ENCODE measurements at regions not wholly inside any gene's neighbourhood (a gene's known extent, or its start where the extent isn't known, plus 50 kb on each side); places are given as distances from the start of the nearest gene placed in this dataset.

DNA sequence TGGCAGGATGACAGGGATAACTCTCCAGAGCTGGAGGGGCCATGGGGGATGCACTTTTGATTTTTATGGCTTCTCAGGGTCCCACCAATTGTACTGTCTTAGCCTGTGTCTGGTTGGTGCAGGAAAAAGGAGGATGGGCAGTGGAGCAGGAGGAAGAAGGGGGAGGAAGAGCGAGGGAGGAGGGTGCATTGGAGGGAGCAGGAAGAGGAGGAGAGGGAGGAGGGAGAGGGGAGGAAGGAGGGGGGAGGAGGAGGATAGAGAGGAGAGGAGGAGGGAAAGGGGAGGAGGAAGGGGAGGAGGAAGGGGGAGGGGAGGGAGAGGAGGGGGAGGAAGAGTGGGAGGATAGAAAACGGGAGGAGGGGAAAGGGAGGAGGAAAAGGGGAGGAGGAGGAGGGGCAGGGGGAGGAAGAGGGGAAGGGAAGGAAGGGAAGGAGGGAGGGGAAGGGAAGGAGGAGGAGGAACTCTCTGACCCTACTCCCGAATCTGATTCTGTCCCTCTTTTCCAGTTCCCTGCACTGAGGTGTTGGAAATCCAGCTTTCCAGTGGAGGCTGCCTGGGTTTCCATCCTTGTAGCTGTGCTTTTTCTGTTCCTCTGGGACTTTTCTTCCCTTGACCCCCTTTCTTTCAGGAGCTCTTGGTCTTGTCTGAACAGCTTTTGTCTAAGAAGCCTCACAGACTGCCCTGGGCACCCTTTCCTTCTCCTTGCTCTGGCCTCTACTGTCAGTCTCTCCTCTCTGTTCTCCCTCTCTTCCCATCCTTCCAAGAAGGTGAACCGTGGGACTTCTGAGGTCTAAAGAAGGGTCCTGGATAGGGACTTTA, 149.4 kb downstream of the DHX35 start:
- no peak for DNase-seq

DNA sequence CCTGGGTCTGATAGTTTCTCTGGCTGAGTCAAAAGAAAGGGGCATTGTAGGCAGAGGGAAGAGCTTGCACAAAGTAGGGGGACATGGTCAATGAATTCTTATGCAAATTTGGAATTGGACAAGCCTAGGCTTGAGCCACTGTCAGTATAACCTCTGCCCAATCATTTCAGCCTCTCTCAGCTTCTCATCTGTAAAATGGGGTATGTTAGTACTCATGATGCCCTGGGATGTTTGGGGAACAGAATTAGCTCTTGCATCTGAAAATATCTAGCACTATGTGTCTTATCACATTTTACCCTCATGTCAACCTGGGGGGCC, 148.6 kb downstream of the DHX35 start:
- no peak for DNase-seq

DNA sequence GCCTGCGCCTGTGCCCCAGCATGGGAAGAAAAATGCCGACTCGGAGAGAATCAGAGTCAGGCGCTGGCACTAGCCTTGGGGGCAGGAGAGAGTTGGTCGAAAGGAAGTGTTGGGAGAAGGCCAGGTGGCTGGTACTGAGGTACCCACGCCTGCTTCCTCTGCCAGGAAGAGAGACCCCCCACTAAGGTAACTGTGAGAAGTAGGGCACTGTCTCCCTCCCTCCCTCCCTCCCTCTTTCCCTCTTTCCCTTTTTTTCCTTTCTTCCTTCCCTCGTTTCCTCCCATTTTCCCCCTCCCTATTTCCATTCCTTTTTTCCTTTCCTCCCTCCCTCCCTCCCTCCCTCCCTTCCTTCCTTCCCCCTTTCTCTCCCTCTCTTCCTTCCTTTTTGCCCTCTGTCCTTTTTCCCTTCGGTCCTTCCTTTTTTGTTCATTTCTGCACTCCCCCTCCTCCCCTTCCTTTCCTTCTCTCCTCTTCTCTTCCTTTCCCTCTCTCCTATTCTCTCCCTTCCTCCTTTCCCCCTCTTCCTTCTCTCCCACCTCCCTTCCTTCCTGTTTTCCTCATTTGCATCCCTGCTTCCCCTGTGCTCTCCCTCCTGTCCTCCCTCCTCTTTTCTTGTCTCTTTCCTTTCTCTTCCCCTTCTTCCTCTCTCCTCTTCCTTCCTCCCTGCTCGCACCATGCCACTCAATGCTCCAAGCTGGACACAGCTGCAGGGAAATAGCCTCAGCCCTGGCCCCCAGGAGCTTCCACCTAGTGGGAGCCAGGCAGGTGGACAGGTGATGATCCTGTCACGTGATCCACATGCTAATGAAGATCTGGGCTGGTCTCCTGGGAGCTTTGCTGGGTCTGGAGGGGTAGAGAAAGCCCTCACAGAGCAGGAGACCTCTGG, 148.0 kb downstream of the DHX35 start:
- no peak for DNase-seq

DNA sequence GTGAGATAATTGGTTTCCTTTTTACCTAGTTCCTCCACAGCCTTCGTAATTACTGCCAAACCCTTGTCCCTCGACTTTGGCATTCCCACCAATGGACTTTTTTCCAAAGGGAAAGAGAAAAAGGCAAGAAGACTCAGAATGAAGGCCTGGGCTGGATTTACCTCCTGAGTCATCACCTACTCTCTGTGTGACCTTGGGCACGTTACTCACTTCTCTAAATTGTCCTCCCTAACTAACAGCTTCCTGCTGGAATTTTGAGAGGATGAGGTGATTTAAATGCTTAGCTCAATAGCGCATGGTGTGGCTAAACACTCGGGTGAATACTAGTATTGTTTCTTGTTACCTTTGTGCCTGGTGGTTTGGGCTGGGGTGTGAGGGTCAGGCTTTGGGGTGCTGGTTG, 146.6 kb downstream of the DHX35 start:
- no peak for DNase-seq

DNA sequence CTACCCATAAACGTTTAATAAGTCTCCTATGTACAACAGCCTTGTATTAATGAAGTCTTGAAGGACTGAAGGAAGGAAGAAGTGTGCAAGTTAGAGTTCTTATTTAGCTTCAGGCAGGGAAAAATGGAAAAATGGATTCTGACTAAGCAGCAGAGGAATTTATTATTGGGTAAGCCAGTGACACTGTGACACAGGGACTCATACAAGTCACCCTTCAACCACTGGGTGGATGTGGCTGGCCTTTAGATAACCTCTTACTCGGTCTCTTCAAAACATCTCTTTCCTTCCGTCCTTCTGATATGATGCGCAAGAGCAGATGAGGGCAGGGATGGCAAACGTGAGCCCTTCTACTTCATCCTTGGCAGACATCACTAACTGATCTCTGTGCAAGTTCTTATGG, 145.6 kb downstream of the DHX35 start:
- DNase-seq, result no peak

DNA sequence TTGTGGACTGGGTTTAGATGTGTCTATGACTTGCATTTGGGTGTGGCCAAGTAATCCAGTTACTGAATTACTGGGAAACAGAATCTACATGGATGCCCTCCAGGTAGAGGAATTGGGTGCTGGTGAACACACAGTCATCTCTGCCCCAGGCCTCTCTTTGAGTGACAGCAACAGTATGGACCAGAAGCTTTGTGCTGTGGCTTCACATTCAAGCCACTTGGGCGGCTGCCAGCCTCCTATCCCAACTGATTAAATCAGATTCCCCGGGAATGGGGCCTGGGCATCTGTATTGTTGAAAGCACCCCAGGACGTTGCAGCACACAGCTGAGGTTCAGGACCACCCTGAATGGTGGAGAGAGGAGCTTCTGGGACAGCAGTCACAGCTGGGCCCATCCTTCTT, 144.6 kb downstream of the DHX35 start:
- no peak for DNase-seq

DNA sequence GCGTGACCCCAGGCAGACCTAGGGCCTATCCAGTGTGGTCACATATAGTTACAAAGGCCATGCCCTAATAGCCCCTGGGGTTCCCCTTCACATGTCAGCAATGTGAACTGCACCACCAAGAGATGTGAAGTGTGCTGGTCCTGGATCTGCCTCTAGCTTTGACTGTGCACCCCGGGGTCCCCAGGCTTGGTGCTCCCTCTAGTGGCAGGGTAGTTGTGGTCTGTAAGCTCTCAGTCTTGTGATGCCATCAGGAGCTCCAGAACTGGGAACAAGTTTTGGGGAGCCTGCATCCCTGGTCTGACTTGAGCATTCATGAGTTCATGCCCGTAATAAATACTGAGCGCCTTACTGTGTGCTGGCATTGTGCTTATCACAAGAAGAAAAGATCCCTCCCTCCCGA, 143.4 kb downstream of the DHX35 start:
- no peak for DNase-seq

DNA sequence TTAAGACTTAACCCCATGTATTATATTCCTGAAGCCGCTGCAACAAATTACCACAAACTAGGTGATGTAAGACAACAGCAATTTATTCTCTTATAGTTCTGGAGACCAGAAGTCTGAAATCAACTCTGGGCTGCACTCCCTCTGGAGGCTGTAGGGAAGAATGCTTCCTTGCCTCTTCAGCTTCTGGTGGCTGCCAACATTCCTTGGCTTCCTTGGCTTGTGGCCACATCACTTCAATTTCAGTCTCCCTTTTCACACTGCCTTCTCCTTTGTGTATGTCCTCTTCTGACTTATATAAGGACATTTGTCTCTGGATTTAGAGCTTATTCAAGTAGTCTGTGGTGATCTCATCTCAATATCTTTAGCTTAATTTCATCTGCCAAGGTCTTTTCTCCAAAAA, 141.6 kb downstream of the DHX35 start:
- no peak for DNase-seq

DNA sequence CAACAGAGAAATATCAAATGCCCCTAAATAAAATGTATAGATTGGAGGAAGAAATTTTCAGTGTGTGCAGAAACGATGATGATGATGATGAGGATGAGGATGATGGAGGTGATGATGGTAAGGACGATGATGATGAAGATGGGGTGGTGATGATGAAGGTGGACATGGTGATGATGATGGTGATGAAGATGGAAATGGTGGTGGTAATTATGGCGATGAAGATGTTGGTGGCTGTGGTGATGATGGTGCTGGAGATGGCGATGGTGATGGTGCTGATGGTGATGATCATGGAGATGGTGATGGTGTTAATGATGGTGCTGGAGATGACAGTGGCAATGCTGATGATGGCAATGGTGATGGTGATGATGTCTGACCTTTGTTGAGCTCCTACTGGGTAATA, 141.2 kb downstream of the DHX35 start:
- no peak for DNase-seq

DNA sequence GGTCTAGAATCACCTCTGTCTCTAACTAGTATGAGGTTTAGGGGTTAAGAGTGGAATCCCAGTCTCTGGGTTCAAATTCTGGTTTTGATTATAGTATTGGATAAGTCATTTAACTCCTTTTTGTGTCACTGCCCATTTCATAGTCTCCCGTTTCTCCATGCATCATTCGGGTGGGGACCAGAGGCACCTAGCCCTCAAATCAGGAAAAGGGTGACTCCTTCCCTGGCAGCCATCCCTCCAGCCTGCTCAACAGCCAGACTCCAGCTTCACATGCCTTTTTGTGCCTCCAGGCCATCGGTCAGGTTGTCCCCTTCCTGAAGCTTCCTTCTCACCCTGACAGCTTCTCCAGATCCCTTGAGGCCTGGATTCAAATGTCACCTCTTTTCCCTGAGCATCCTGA, 139.8 kb downstream of the DHX35 start:
- DNase-seq, result no peak

DNA sequence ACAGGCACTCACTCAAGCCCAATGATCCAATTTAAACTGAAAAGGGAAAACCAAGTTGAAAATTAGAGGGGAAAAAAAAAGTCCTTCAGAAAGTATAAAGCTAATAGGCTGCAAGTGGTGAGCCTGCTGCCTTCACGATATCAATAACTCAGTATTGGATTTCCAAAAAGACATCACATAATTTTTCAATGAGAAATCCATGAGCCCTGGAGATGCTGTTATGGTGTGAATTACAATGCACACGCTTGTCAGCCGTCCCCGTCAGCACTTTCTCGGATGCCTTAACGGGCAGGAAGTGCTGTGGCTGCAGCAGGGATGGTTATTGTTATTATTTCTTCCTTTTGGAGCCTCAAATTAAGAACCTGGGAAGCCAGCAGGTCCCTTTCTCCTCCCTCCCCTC, 138.5 kb downstream of the DHX35 start:
- no peak for DNase-seq

DNA sequence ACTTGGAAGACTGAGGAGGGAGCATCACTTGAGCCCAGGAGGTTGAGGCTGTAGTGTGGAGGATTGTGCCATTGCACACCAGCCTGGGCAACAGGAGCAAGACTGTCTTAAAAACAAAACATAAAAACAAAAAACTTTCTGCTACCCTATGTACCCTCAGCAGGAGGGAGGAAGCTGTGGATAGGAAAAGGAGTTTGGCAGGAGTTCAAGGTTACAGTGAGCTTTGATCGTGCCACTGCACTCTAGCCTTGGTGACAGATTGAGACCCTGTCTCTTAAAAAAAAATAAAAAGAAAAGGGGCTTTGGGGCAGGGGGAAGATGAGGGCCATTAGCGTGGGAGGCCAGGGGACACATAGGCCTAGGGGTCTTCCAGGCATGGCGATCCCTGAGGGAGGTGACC, 135.7 kb downstream of the DHX35 start:
- no peak for DNase-seq

DNA sequence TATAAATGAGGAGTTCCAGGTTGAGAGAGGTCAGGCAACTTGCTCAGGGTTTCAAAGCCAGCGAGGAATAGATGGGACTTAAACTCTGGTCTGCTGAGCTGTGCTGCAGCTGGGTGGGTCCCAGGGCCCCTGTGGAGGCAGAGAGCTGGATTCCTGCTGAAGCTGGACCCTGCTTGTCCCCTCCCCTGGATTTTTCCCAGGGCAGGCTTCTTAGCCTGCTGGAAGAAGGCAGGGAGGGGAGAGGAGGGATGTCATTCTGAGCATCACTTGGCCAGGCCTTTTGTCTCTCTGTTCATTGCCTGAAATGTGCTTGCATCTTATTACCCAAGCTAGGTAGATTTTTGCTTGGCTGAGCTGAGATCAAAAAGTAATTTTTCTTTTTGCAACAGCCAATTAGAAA, 133.7 kb downstream of the DHX35 start:
- DNase-seq, result no peak

DNA sequence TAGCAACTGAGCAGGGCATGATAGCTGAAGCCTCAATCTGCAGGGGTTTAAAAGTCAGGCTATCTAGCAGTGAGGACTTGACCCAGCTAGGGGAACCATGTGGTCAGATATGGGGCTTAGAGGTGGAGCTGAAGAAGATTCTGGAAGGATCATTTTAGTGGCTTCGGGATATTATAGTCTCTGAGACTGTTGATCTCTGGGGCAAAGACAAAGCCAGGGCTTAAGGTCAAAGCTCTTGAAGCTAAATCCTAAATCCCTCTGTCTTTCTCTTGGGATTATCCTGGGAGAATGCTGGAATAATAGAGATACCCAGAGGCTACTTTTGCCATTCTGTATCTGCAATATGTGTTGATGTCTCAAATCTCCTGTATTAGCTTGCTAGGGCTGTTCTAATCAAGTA, 132.2 kb downstream of the DHX35 start:
- no peak for DNase-seq

DNA sequence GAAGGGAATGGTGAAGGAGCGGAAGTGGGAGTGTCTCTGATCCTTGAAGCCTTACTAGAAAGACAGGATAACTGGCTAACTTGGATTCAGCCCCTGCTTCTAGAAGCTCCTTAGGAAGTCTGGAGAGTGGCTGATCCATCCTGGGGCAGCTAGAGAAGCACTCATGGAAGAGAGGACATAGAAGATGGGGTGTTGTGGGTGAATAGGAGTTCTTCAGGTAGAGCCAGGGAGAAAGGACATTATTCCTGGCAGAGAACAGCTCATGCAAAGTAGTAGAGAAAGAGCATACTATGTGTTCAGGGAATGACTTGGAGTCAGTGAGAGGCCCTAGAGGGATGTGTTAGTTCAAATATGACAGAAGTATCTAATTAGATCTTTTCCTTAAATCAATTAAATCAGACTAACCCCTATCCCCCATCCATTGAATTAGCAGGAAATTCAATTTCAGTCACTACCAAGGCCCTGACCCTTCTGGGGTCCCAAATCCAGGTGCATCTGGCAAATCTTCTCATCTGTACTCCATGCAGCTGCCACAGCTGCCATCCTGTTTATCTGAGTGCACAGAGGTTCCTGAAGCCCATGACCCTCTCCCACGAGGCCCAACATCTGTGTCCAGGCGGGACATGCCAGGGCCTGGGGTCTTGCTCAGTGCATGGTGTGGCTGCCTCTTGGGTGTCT, 130.7 kb downstream of the DHX35 start:
- DNase-seq, result no peak

DNA sequence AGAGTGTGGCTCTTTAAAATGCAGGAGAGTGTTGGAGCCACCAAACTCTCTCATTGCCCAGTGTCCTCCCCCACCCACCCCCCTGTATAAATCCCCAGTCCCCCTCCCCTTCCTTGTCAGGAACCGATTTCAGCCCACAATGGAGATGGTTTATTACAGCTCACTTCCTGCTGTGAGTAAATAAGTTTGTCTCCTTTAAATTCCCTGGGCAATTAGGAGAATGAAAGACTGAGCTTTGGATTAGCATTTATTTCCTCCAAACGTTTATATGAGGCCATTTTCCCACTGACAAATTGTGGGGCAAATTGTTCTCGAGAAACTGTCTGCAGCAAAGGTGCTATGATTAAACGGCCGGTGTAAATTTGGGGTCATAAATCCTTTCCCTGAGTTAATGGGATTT, 128.8 kb downstream of the DHX35 start:
- DNase-seq, result no peak

DNA sequence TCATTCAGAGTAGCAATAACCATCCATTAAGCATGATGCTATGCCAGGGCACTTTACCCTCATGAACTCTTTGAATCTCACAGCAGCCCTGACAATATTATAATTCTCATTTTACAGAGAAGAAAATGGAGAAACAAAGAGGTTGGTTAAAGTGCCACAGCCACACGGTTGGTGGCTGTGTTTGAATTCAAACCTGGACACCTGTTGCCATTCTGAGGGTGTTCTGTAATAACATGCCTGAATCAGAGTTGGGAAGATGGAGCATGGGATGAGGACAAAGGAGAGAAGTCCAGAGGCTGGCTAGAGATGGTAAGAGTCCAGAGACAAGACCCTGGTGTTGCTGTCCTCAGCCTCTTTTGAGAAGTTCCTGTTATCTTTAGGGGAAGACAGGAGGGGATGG, 127.7 kb downstream of the DHX35 start:
- DNase-seq, result no peak

Data from hindlimb muscle (tissue), 1 donor.